Liver (tissue), 6 donors: ENCODE measurements at regions not wholly inside any gene's neighbourhood (a gene's known extent, or its start where the extent isn't known, plus 50 kb on each side); places are given as distances from the start of the nearest gene placed in this dataset.
"Not testable (repeated sequence)": the region's sequence is repeated elsewhere in the genome, so short reads cannot be mapped to it uniquely, and the experiment has no call there.

Source experiments
- DNase-seq: peaks from one replicate; pipeline ENCODE4 v3.0.0-alpha.2; 2017; ENCODE audit warnings: low spot score
- H3K27ac ChIP-seq, 2 donors: one replicate each; pipeline ENCODE4 v1.7.0; 2013; ENCODE audit warnings: inconsistent platforms in 2 of 2, low read length in 2 of 2, control low read depth in 1 of 2, low read depth in 1 of 2, mild to moderate bottlenecking in 1 of 2
- H3K27me3 ChIP-seq, 4 donors: one replicate each; pipeline versions ENCODE4 v1.6.1 to v1.7.0; 2013; ENCODE audit warnings: low read length in 3 of 4, inconsistent platforms in 1 of 4, mild to moderate bottlenecking in 1 of 4, moderate library complexity in 1 of 4; ENCODE audit not compliant: control insufficient read depth in 4 of 4, insufficient read depth in 4 of 4
- H3K36me3 ChIP-seq, 4 donors: one replicate each; pipeline versions ENCODE4 v1.6.1 to v1.7.0; 2013; ENCODE audit warnings: low read length in 3 of 4, mild to moderate bottlenecking in 3 of 4, low read depth in 1 of 4, moderate library complexity in 1 of 4; ENCODE audit not compliant: control insufficient read depth in 4 of 4, insufficient read depth in 3 of 4
- H3K4me1 ChIP-seq, 4 donors: one replicate each; pipeline versions ENCODE4 v1.6.1 to v1.7.0; 2013; ENCODE audit warnings: low read length in 3 of 4, mild to moderate bottlenecking in 3 of 4, moderate library complexity in 1 of 4; ENCODE audit not compliant: control insufficient read depth in 4 of 4, insufficient read depth in 4 of 4
- H3K4me3 ChIP-seq, 3 donors: one replicate each; pipeline versions ENCODE4 v1.6.1 to v1.7.0; 2013; ENCODE audit warnings: low read length in 3 of 3, control low read depth in 1 of 3, low read depth in 1 of 3, mild to moderate bottlenecking in 1 of 3
- H3K9ac ChIP-seq, 2 donors: one replicate each; pipeline ENCODE4 v1.7.0; 2013; ENCODE audit warnings: low read length in 2 of 2, mild to moderate bottlenecking in 2 of 2, moderate library complexity in 2 of 2, control low read depth in 1 of 2, low read depth in 1 of 2
- H3K9me3 ChIP-seq, 4 donors: one replicate each; pipeline versions ENCODE4 v1.6.1 to v1.7.0; 2013; ENCODE audit warnings: low read length in 3 of 4; ENCODE audit not compliant: control insufficient read depth in 4 of 4
- WGBS: extraction: QIAGEN DNeasy Blood & Tissue Kit; methylation state at CpG from one replicate; pipeline ENCODE4 v1.1.7; 2013; 5-methylcytosine and 5-hydroxymethylcytosine counted together
- donor health status: healthy.
- donor health status: healthy.
- donor health status: healthy.

- no CpG with 5 or more reads among the region's 2 CpGs for WGBS
- not testable (repeated sequence) for H3K36me3 ChIP-seq, H3K4me3 ChIP-seq, H3K4me1 ChIP-seq, H3K27me3 ChIP-seq, H3K9ac ChIP-seq, H3K27ac ChIP-seq, H3K9me3 ChIP-seq, DNase-seq
These were observed 69.9 kb downstream of the TSPY2 start for GRCh38 chrY:6315917-6316316.

GRCh38 chrY:6316419-6316818 lies 70.4 kb downstream of the TSPY2 start:
- H3K27ac ChIP-seq, H3K36me3 ChIP-seq, H3K4me1 ChIP-seq, H3K4me3 ChIP-seq, H3K27me3 ChIP-seq, H3K9me3 ChIP-seq, H3K9ac ChIP-seq, DNase-seq: not testable (repeated sequence)
- no CpG with 5 or more reads among the region's 4 CpGs for WGBS

- H3K9ac ChIP-seq, DNase-seq, H3K27me3 ChIP-seq, H3K9me3 ChIP-seq, H3K4me1 ChIP-seq, H3K36me3 ChIP-seq, H3K4me3 ChIP-seq, H3K27ac ChIP-seq: not testable (repeated sequence)
- no CpG with 5 or more reads among the region's 3 CpGs for WGBS
These were observed 120.4 kb downstream of the TSPY2 start for GRCh38 chrY:6366433-6366832.

GRCh38 chrY:6382390-6383165 lies 136.6 kb downstream of the TSPY2 start:
- not testable (repeated sequence) for H3K27me3 ChIP-seq, H3K4me3 ChIP-seq, H3K36me3 ChIP-seq, H3K27ac ChIP-seq, DNase-seq, H3K9me3 ChIP-seq, H3K4me1 ChIP-seq, H3K9ac ChIP-seq
- WGBS = 92% methylated on average over 4 of the region's 7 CpGs

- H3K4me3 ChIP-seq, H3K9ac ChIP-seq, H3K36me3 ChIP-seq, DNase-seq, H3K9me3 ChIP-seq, H3K27ac ChIP-seq, H3K4me1 ChIP-seq, H3K27me3 ChIP-seq: not testable (repeated sequence)
- WGBS = no CpG with 5 or more reads among the region's 6 CpGs
These were observed 142.6 kb downstream of the TSPY2 start for GRCh38 chrY:6388658-6389057.

GRCh38 chrY:6389561-6389960 lies 143.5 kb downstream of the TSPY2 start:
- H3K4me3 ChIP-seq, H3K27me3 ChIP-seq, H3K9ac ChIP-seq, H3K36me3 ChIP-seq, H3K27ac ChIP-seq, H3K9me3 ChIP-seq, H3K4me1 ChIP-seq, DNase-seq: not testable (repeated sequence)
- no CpG with 5 or more reads among the region's 2 CpGs for WGBS

- not testable (repeated sequence) for H3K27ac ChIP-seq, H3K9me3 ChIP-seq, H3K4me3 ChIP-seq, DNase-seq, H3K9ac ChIP-seq, H3K27me3 ChIP-seq, H3K36me3 ChIP-seq, H3K4me1 ChIP-seq
- no CpG with 5 or more reads among the region's 2 CpGs for WGBS
These were observed 146.2 kb downstream of the TSPY2 start for GRCh38 chrY:6392200-6392599.

- H3K27ac ChIP-seq, H3K27me3 ChIP-seq, H3K36me3 ChIP-seq, H3K4me1 ChIP-seq, DNase-seq, H3K9me3 ChIP-seq, H3K4me3 ChIP-seq, H3K9ac ChIP-seq: not testable (repeated sequence)
- WGBS = no CpG with 5 or more reads among the region's 4 CpGs
These were observed 147.2 kb downstream of the TSPY2 start for GRCh38 chrY:6393242-6393641.

GRCh38 chrY:6395042-6395441 lies 149.0 kb downstream of the TSPY2 start:
- DNase-seq, H3K36me3 ChIP-seq, H3K4me1 ChIP-seq, H3K27me3 ChIP-seq, H3K9ac ChIP-seq, H3K27ac ChIP-seq, H3K9me3 ChIP-seq, H3K4me3 ChIP-seq: not testable (repeated sequence)
- WGBS = no CpG with 5 or more reads among the region's 6 CpGs
